Mesendoderm (in vitro differentiated cells): ENCODE measurements at regions not wholly inside any gene's neighbourhood (a gene's known extent, or its start where the extent isn't known, plus 50 kb on each side); places are given as distances from the start of the nearest gene placed in this dataset.

Experiments used
- DNase-seq: peaks from one replicate; pipeline ENCODE4 v3.0.0; 2013
- H2AK5ac ChIP-seq: 2 replicates; pipeline ENCODE4 v1.6.1; 2013; ENCODE audit warnings: low read length, inconsistent platforms
- H2BK120ac ChIP-seq: 2 replicates; pipeline ENCODE4 v1.6.1; 2013; ENCODE audit warnings: low read depth, mild to moderate bottlenecking, low read length, moderate library complexity, mixed read lengths
- H2BK15ac ChIP-seq: replicated peaks from 2 replicates; pipeline ENCODE4 v1.6.1; 2013; ENCODE audit warnings: low read depth, mild to moderate bottlenecking, moderate library complexity
- H2BK5ac ChIP-seq: 2 replicates; pipeline ENCODE4 v1.6.1; 2013; ENCODE audit warnings: low read length, inconsistent platforms
- H3K18ac ChIP-seq: 2 replicates; pipeline ENCODE4 v1.6.1; 2013; ENCODE audit warnings: mild to moderate bottlenecking, low read length, mixed read lengths
- H3K23ac ChIP-seq: one replicate; pipeline ENCODE4 v1.6.1; 2013; ENCODE audit warnings: low read length
- H3K27ac ChIP-seq: 2 replicates; pipeline ENCODE4 v1.5.1; 2013; ENCODE audit warnings: low read depth, mild to moderate bottlenecking, inconsistent platforms, low read length, moderate library complexity
- H3K27me3 ChIP-seq: 2 replicates; pipeline ENCODE4 v1.6.1; 2013; ENCODE audit warnings: low read length, control low read depth, mild to moderate bottlenecking, inconsistent platforms; ENCODE audit not compliant: insufficient read depth, poor library complexity
- H3K36me3 ChIP-seq: 2 replicates; pipeline ENCODE4 v1.6.1; 2013; ENCODE audit warnings: low read length, inconsistent platforms; ENCODE audit not compliant: control insufficient read depth, insufficient read depth
- H3K4ac ChIP-seq: one replicate; pipeline ENCODE4 v1.6.1; 2013; ENCODE audit warnings: low read depth, mild to moderate bottlenecking, low read length, moderate library complexity
- H3K4me1 ChIP-seq: 2 replicates; pipeline ENCODE4 v1.6.1; 2013; ENCODE audit warnings: low read depth, low read length, inconsistent platforms; ENCODE audit not compliant: control insufficient read depth
- H3K4me2 ChIP-seq: 2 replicates; pipeline ENCODE4 v1.6.1; 2013; ENCODE audit warnings: low read length
- H3K4me3 ChIP-seq: 2 replicates; pipeline ENCODE4 v1.5.1; 2013; ENCODE audit warnings: mild to moderate bottlenecking, low read length
- H3K56ac ChIP-seq: one replicate; pipeline ENCODE4 v1.6.1; 2013; ENCODE audit warnings: low read length
- H3K79me1 ChIP-seq: 2 replicates; pipeline ENCODE4 v1.6.1; 2013; ENCODE audit warnings: low read length, inconsistent platforms
- H3K79me2 ChIP-seq: 2 replicates; pipeline ENCODE4 v1.6.1; 2013; ENCODE audit warnings: mild to moderate bottlenecking, low read length; ENCODE audit not compliant: control insufficient read depth, insufficient read depth
- H3K9ac ChIP-seq: 2 replicates; pipeline ENCODE4 v1.6.1; 2013; ENCODE audit warnings: low read length, inconsistent platforms
- H4K5ac ChIP-seq: one replicate; pipeline ENCODE4 v1.6.1; 2013; ENCODE audit warnings: low read length
- H4K8ac ChIP-seq: one replicate; pipeline ENCODE4 v1.6.1; 2013; ENCODE audit warnings: low read depth, mild to moderate bottlenecking, control low read depth, low read length, moderate library complexity
- WGBS: extraction: QIAGEN DNeasy Blood & Tissue Kit; methylation state at CpG from one replicate; pipeline ENCODE4 v1.1.7; 2013; ENCODE audit warnings: low lambda C conversion rate, missing lambda C conversion rate; ENCODE audit not compliant: insufficient coverage; ENCODE audit errors: extremely low coverage; 5-methylcytosine and 5-hydroxymethylcytosine counted together

GRCh38 chr15:69896606-69897005 is 201.1 kb downstream of the TLE3 start:
- H3K23ac ChIP-seq, result no peak overlapping the region
- H3K79me2 ChIP-seq, result no peaks in the 10 kb centered on the region
- H2BK15ac ChIP-seq, result no peak overlapping the region
- no peak overlapping the region for H3K4me3 ChIP-seq
- H2AK5ac ChIP-seq, result no peak overlapping the region
- no peak overlapping the region for H2BK120ac ChIP-seq
- no peak overlapping the region for H3K27ac ChIP-seq
- no peak overlapping the region for H3K9ac ChIP-seq
- H3K27me3 ChIP-seq, result no peaks in the 10 kb centered on the region
- no peaks in the 10 kb centered on the region for H3K36me3 ChIP-seq
- no peak overlapping the region for H2BK5ac ChIP-seq
- H3K18ac ChIP-seq, result no peak overlapping the region
- DNase-seq, result no peak
- no peak overlapping the region for H3K4me2 ChIP-seq
- no peaks in the 10 kb centered on the region for H3K79me1 ChIP-seq
- H3K56ac ChIP-seq, result no peak overlapping the region
- no peak overlapping the region for H4K8ac ChIP-seq
- H3K4me1 ChIP-seq, result no peaks in the 10 kb centered on the region
- H3K4ac ChIP-seq, result no peak overlapping the region
- H4K5ac ChIP-seq, result no peak overlapping the region

GRCh38 chr15:69897061-69897460 is 200.7 kb downstream of the TLE3 start:
- Histone ChIP-seq H3K36me3 (no peaks in the 10 kb centered on the region), H4K5ac (no peak overlapping the region), H3K27ac (no peak overlapping the region), H3K23ac (no peak overlapping the region), H3K56ac (no peak overlapping the region), H3K4me2 (no peak overlapping the region), H2BK15ac (no peak overlapping the region), H2BK120ac (no peak overlapping the region), H2BK5ac (no peak overlapping the region), H3K18ac (no peak overlapping the region), H3K4me3 (no peak overlapping the region), H2AK5ac (no peak overlapping the region), H3K4ac (no peak overlapping the region), H3K9ac (no peak overlapping the region), H3K79me1 (no peaks in the 10 kb centered on the region), H3K79me2 (no peaks in the 10 kb centered on the region), H3K27me3 (no peaks in the 10 kb centered on the region), H3K4me1 (no peaks in the 10 kb centered on the region), H4K8ac (no peak overlapping the region)
- no CpG with 5 or more reads among the region's 4 CpGs for WGBS
- DNase-seq, result no peak

GRCh38 chr15:69897471-69898237 is 200.1 kb downstream of the TLE3 start:
- WGBS, result no CpG with 5 or more reads among the region's 9 CpGs
- no peak overlapping the region for H3K4ac ChIP-seq
- no peak overlapping the region for H3K27ac ChIP-seq
- H3K4me3 ChIP-seq, result no peak overlapping the region
- H3K27me3 ChIP-seq, result no peaks in the 10 kb centered on the region
- no peak overlapping the region for H2BK15ac ChIP-seq
- no peak overlapping the region for H4K5ac ChIP-seq
- no peak overlapping the region for H2BK120ac ChIP-seq
- H3K56ac ChIP-seq, result no peak overlapping the region
- H3K4me1 ChIP-seq, result no peaks in the 10 kb centered on the region
- H3K4me2 ChIP-seq, result no peak overlapping the region
- no peak overlapping the region for H3K18ac ChIP-seq
- no peak overlapping the region for H3K23ac ChIP-seq
- H3K79me1 ChIP-seq, result no peaks in the 10 kb centered on the region
- no peak overlapping the region for H2AK5ac ChIP-seq
- H3K9ac ChIP-seq, result no peak overlapping the region
- H3K79me2 ChIP-seq, result no peaks in the 10 kb centered on the region
- H3K36me3 ChIP-seq, result no peaks in the 10 kb centered on the region
- DNase-seq, result no peak
- no peak overlapping the region for H2BK5ac ChIP-seq
- no peak overlapping the region for H4K8ac ChIP-seq

- H3K4ac ChIP-seq, result no peak overlapping the region
- WGBS, result 100% methylated on average over 2 of the region's 2 CpGs
Measured at GRCh38 chr15:69898243-69898642, 199.5 kb downstream of the TLE3 start.

GRCh38 chr15:69902414-69903062 is 195.2 kb downstream of the TLE3 start:
- Histone ChIP-seq H3K56ac (no peak overlapping the region), H3K4me2 (no peak overlapping the region), H3K36me3 (no peaks in the 10 kb centered on the region), H3K9ac (no peak overlapping the region), H3K23ac (no peak overlapping the region), H2BK120ac (no peak overlapping the region), H3K4me3 (no peak overlapping the region), H2AK5ac (no peak overlapping the region), H3K79me2 (no peaks in the 10 kb centered on the region), H4K5ac (no peak overlapping the region), H3K4ac (no peak overlapping the region), H4K8ac (no peak overlapping the region), H2BK15ac (no peak overlapping the region), H3K79me1 (no peaks in the 10 kb centered on the region), H3K27ac (no peak overlapping the region), H2BK5ac (no peak overlapping the region), H3K4me1 (no peaks in the 10 kb centered on the region), H3K27me3 (no peaks in the 10 kb centered on the region), H3K18ac (no peak overlapping the region)
- no CpG with 5 or more reads among the region's 7 CpGs for WGBS
- DNase-seq, result no peak

More at GRCh38 chr15:69898243-69898642, 199.5 kb downstream of the TLE3 start:
- H3K79me1 ChIP-seq, result no peaks in the 10 kb centered on the region
- H3K4me1 ChIP-seq, result no peaks in the 10 kb centered on the region
- no peak overlapping the region for H2BK15ac ChIP-seq
- no peak overlapping the region for H4K5ac ChIP-seq
- H3K36me3 ChIP-seq, result no peaks in the 10 kb centered on the region
- H3K9ac ChIP-seq, result no peak overlapping the region
- no peak overlapping the region for H3K18ac ChIP-seq
- no peak overlapping the region for H2AK5ac ChIP-seq
- H3K56ac ChIP-seq, result no peak overlapping the region
- H3K27me3 ChIP-seq, result no peaks in the 10 kb centered on the region
- H3K23ac ChIP-seq, result no peak overlapping the region
- no peak for DNase-seq
- no peak overlapping the region for H2BK5ac ChIP-seq
- no peaks in the 10 kb centered on the region for H3K79me2 ChIP-seq
- H3K4me3 ChIP-seq, result no peak overlapping the region
- no peak overlapping the region for H3K27ac ChIP-seq
- no peak overlapping the region for H3K4me2 ChIP-seq
- H4K8ac ChIP-seq, result no peak overlapping the region
- H2BK120ac ChIP-seq, result no peak overlapping the region
